Mucosa of stomach (tissue), 1 donor: ENCODE measurements at regions not wholly inside any gene's neighbourhood (a gene's known extent, or its start where the extent isn't known, plus 50 kb on each side); places are given as distances from the start of the nearest gene placed in this dataset.

Experiments used
- H3K27me3 ChIP-seq: one replicate; pipeline ENCODE4 v1.7.0; 2013; ENCODE audit warnings: mild to moderate bottlenecking, low read length; ENCODE audit not compliant: control insufficient read depth, insufficient read depth
- H3K36me3 ChIP-seq: one replicate; pipeline ENCODE4 v1.7.0; 2013; ENCODE audit warnings: low read length; ENCODE audit not compliant: control insufficient read depth, insufficient read depth
- H3K4me1 ChIP-seq: one replicate; pipeline ENCODE4 v1.7.0; 2013; ENCODE audit warnings: mild to moderate bottlenecking, low read length; ENCODE audit not compliant: control insufficient read depth, insufficient read depth
- H3K4me3 ChIP-seq: one replicate; pipeline ENCODE4 v1.7.0; 2013; ENCODE audit warnings: low read length
- H3K9ac ChIP-seq: one replicate; pipeline ENCODE4 v1.7.0; 2013; ENCODE audit warnings: mild to moderate bottlenecking, low read length, moderate library complexity
- H3K9me3 ChIP-seq: one replicate; pipeline ENCODE4 v1.7.0; 2013; ENCODE audit warnings: mild to moderate bottlenecking, low read length, moderate library complexity; ENCODE audit not compliant: control insufficient read depth
- donor health status: Pancreatic carcinoma.

DNA sequence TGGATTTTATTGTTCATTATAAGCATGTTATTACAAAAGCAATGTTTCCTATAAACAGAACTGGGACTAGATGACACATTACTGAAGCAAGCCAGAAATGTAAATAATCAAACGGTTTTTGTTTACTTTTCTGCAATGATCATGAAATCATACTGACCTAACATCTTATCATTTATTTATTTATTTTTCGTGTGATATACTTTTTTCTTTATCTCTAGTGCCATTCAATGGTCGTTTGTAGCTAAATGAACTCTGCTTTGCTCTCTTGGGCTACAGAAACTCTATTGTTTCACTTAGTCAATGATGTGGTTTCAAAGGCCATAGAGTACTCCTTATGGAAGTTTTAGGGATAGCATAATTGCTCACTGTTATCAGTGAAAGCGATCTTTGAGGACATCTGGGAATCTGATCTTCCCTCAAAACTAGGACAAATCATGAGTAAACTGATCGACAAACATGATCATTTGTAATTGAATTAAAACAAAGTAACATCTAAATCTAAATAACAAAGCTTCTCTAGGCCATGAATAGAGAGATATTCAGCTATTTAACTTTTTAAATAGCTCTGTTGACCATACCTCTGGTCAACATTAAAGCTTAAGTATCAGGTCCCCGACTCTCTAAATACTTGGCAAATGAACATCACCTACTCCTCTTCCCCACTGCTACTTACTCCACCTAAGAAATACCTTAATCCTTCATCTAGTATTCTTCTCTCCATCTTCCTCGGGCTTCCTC lies 933.4 kb downstream of the TFAP2A start:
- Histone ChIP-seq H3K9ac (no peak overlapping the region), H3K27me3 (no peaks in the 10 kb centered on the region), H3K9me3 (no peaks in the 10 kb centered on the region), H3K36me3 (no peaks in the 10 kb centered on the region), H3K4me3 (no peak overlapping the region), H3K4me1 (peaks cover 7% of the 10 kb centered on the region)

DNA sequence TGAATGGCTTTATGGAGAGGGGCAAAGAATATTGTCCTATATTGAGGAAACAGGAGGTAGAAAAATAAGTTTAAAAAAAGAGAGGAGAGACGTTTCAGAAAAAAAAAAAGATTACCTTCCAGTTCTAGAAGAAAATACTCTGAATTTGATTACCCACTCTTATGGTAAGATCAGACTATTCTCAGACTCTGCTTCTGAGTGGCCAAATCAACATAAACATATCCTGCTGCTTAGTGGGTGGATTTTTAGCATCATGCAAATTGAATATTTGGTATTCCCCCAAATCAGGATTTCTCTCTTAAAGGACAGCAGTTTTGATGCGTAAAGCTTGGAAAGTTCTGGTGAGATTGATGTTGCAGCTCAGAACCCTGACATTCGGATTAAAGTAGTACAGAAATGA lies 946.6 kb downstream of the TFAP2A start:
- H3K9ac ChIP-seq, result no peak overlapping the region
- no peak overlapping the region for H3K4me3 ChIP-seq
- no peaks in the 10 kb centered on the region for H3K36me3 ChIP-seq
- no peaks in the 10 kb centered on the region for H3K4me1 ChIP-seq
- H3K9me3 ChIP-seq, result no peaks in the 10 kb centered on the region
- H3K27me3 ChIP-seq, result no peaks in the 10 kb centered on the region

DNA sequence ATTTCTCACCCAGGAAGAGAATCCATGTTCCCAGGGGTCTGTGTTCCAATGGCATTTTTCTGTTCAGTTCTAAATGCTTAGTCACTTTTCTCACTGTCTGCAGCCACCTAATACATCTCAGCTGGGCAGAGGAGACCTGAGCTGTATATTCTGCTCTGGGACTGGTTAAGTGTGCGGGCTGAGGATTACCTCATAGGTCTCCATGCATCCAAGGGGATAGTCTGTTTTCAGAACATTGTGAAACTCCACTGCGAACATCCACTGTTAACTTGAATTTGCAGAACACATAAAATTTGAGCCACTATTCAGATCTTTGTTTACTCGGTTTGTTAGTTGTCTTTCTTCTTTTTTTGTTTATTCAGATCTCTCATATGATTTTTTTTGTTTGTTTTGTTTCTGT lies 947.1 kb downstream of the TFAP2A start:
- Histone ChIP-seq H3K4me1 (no peaks in the 10 kb centered on the region), H3K9ac (no peak overlapping the region), H3K4me3 (no peak overlapping the region), H3K27me3 (no peaks in the 10 kb centered on the region), H3K9me3 (no peaks in the 10 kb centered on the region), H3K36me3 (no peaks in the 10 kb centered on the region)

DNA sequence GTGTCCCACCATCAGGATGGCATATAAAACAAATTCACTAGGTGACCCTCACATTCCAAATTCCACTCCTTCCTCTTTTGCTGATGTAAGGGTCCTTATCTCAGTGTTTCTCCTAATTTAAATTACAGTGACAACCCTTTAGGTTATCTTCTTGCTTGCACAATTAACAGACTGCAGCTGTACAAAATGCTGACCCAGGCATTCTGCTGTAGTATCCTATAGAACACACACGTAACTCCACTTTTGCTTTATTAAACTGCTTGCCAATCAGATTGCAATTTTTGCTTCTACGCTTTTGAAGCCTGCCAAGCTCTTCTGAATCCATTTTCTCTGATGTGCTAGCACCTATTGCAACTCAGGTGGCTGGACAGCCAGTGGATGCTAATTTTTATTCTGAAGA lies 950.3 kb downstream of the TFAP2A start:
- Histone ChIP-seq H3K36me3 (no peaks in the 10 kb centered on the region), H3K4me3 (no peak overlapping the region), H3K27me3 (no peaks in the 10 kb centered on the region), H3K4me1 (no peaks in the 10 kb centered on the region), H3K9me3 (no peaks in the 10 kb centered on the region), H3K9ac (no peak overlapping the region)

DNA sequence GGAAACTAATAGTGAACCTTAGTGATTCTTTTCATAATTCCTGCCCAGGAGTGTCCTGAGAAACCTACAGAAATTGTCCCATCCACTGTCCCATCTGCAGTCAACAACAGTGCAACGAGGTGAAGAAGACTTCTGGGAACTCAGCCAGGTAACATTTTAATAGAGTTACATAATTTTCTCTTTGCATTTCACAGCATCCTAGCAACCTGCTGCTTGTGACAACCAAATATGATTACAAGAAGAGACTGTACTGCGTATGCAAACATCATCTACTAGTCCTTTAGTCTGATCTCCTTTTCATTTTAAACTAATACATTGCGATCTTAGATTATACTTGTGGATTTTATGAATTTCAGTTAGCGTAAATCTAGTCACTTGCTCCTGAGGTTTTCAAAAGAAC lies 951.6 kb downstream of the TFAP2A start:
- no peak overlapping the region for H3K4me3 ChIP-seq
- no peak overlapping the region for H3K9ac ChIP-seq
- H3K36me3 ChIP-seq, result no peaks in the 10 kb centered on the region
- no peaks in the 10 kb centered on the region for H3K27me3 ChIP-seq
- H3K4me1 ChIP-seq, result no peaks in the 10 kb centered on the region
- no peaks in the 10 kb centered on the region for H3K9me3 ChIP-seq

DNA sequence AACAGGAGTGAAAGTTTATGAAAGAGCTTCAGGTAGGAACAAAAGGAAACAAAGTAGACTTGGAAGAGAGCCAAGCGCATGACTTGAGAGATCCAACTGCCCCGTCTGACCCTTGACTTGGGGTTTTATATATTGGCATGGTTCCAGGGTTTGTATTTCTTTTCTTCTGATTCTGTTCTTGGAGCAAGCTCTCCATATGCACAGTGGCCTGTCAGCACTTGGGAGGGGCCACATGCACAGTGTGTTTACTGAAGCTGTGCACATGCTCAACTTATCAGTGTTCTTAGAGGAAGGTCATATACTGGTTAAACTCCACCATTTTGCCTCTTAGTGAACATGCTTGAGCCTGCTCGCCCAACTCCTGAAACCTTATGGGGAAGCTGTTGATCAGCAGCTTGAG lies 953.7 kb downstream of the TFAP2A start:
- H3K36me3 ChIP-seq, result no peaks in the 10 kb centered on the region
- H3K9ac ChIP-seq, result no peak overlapping the region
- no peak overlapping the region for H3K4me3 ChIP-seq
- no peaks in the 10 kb centered on the region for H3K4me1 ChIP-seq
- no peaks in the 10 kb centered on the region for H3K27me3 ChIP-seq
- H3K9me3 ChIP-seq, result no peaks in the 10 kb centered on the region

DNA sequence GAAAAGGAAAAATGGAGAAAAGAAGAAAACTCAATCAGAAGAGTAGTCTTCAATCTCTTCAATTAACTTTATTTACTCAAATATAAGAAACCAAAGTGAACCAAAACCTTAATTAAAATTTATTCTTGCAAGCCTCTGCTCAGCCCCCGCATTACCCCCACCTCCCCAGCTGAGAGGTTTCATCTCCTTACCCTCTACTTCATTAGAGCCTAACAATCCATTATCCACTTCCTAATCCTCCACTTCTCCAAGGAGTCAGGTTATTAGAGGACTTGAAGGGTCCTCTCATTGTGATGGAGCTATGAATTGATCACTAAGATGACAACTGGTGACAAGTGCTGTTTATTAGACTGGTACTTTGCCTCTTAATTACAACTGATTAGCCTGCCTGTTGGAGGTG lies 956.5 kb downstream of the TFAP2A start:
- Histone ChIP-seq H3K36me3 (no peaks in the 10 kb centered on the region), H3K27me3 (no peaks in the 10 kb centered on the region), H3K9me3 (no peaks in the 10 kb centered on the region), H3K4me3 (no peak overlapping the region), H3K9ac (no peak overlapping the region), H3K4me1 (no peaks in the 10 kb centered on the region)

DNA sequence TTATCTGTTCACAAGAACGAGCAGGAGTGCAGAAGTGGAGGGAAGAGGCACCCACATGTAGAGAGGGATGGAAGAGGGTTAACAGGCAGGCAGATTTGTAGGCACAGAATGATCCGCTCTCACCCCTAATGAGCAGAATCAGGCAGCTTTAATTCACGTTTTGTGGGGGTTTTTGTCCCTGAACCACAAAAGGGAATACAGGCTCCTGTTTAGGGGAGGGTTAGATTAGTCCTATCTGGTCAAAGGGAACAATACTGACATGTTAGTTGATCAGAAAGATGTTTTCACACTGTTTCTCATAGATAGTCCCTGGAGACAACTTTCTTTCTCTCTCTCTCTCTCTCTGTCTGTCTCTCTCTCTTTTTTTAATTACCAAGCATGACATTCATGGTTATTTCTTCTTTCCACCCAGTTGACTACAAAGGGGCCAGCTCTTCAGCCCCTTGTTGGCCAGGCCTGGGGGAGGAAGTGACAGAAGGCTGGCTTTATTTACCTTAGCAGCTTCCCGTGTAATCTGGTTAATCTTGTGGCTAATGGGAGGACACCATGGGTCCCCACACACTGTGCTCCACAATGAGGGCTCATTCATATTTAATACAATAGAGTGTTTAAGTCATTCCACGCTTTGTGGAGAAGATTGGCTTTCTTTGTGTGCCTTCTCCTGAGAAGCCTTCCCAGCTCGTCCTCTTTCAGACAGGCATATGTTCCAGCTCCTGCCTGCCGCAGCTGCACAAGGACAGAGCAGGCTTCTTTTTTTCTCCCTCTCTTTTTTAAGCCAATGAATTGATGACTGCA lies 958.8 kb downstream of the TFAP2A start:
- Histone ChIP-seq H3K36me3 (no peaks in the 10 kb centered on the region), H3K9me3 (no peaks in the 10 kb centered on the region), H3K4me3 (no peak overlapping the region), H3K9ac (no peak overlapping the region), H3K27me3 (no peaks in the 10 kb centered on the region), H3K4me1 (no peaks in the 10 kb centered on the region)

DNA sequence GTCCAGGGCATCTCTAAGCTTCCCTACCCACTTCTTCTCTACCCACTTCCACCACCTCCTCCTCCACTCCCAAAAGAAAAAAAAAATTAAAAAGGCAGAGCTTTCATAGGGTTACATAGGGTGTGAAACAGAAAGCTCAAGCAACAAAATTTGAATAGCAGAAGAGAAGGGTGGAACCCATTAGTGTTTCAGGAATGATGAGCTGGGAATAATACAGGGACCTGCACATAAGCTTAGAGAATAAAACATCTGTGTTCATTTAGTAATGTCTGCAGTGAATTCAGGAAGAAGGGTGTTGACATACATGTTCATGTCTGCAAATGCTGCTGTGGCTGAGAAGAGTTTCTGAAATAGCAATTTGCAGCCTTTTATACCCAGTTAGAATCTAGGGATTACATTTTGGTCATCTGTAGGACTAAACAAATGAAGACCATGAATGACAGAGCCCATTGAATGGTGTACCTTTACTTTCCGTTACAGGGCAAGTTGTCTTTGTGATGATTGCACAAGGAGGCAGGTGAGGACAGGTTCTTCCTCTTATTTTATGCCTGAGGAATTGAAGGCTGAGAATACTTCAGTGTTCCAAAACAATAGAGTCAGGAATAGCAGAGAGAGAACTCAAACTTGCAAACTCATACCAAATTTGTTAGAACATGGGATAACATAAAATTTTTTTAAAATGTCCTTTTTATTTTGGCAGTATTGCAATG lies 975.1 kb downstream of the TFAP2A start:
- H3K27me3 ChIP-seq, result no peaks in the 10 kb centered on the region
- no peak overlapping the region for H3K9ac ChIP-seq
- H3K4me3 ChIP-seq, result no peak overlapping the region
- no peaks in the 10 kb centered on the region for H3K4me1 ChIP-seq
- H3K9me3 ChIP-seq, result no peaks in the 10 kb centered on the region
- H3K36me3 ChIP-seq, result no peaks in the 10 kb centered on the region

DNA sequence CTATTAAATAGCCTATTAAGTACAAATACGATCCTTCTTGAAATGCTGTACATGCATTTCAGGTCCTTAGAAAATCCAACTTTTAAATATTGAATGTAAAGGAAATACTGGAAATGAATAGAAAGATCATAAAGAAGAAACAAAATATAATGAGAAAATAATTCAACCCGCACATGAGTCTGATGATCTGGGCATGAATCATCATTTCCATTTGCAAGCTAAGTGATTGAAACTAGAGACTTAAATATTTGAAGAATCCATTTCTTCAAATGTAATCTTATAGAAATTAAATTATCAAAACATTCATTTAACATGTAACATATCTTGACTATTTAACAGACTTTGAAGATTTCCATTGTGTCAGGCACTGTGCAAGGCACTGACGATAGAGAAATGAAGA lies 977.0 kb downstream of the TFAP2A start:
- Histone ChIP-seq H3K4me3 (no peak overlapping the region), H3K36me3 (no peaks in the 10 kb centered on the region), H3K27me3 (no peaks in the 10 kb centered on the region), H3K9me3 (no peaks in the 10 kb centered on the region), H3K4me1 (no peaks in the 10 kb centered on the region), H3K9ac (no peak overlapping the region)

DNA sequence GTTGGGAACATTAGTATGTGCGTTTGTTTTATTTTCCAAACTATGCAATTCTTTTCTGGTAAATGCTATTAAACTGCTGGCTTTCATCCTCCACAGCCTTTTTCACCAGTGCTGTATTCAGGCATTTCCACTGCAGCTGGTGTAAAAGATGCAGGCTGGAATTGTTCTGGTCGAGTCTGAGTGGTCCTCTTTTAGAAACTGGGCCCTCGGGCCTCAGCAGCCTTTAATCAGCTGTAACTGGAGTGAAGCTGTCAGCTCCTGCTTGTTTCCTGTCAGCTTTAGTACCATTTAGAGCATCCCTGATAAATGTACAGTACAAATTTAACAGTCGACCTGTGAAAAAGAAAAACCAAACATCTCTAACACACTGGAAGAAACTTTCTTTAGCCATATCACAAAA lies 979.6 kb downstream of the TFAP2A start:
- Histone ChIP-seq H3K4me1 (no peaks in the 10 kb centered on the region), H3K4me3 (no peak overlapping the region), H3K36me3 (no peaks in the 10 kb centered on the region), H3K9me3 (no peaks in the 10 kb centered on the region), H3K9ac (no peak overlapping the region), H3K27me3 (no peaks in the 10 kb centered on the region)

DNA sequence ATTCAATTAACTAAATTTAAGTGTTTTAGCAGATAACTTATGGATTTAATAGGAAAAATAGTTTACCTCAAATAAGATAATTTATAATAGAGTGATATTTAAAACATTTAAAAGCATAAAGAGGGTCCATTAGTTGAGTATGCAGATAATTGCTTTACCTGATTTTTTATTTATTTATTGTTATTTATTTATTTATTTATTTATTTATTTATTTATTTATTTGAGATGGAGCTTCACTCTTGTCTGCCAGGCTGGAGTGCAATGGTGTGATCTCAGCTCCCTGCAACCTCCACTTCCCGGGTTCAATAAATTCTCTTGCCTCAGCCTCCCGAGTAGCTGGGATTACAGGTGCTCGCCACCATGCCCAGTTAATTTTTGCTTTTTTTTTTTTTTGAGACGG lies 982.9 kb downstream of the TFAP2A start:
- Histone ChIP-seq H3K27me3 (no peaks in the 10 kb centered on the region), H3K4me3 (no peak overlapping the region), H3K9ac (no peak overlapping the region), H3K4me1 (no peaks in the 10 kb centered on the region), H3K36me3 (no peaks in the 10 kb centered on the region), H3K9me3 (no peaks in the 10 kb centered on the region)
